CD4-positive, alpha-beta T cell treated with Interleukin-12 subunit alpha and Interleukin-12 subunit beta, for 1 hour (primary cell): ENCODE measurements at regions not wholly inside any gene's neighbourhood (a gene's known extent, or its start where the extent isn't known, plus 50 kb on each side); places are given as distances from the start of the nearest gene placed in this dataset.
"Not testable (repeated sequence)": the region's sequence is repeated elsewhere in the genome, so short reads cannot be mapped to it uniquely, and the experiment has no call there.

Source experiments
- DNase-seq: peaks from one replicate; pipeline ENCODE4 v3.0.0-alpha.2; 2020

GRCh38 chr7:67923286-67923685 is 926.7 kb downstream of the TYW1 start:
- DNase-seq: no peak

- DNase-seq: no peak
Observed at GRCh38 chr7:67928141-67928540, 931.5 kb downstream of the TYW1 start.

DNA sequence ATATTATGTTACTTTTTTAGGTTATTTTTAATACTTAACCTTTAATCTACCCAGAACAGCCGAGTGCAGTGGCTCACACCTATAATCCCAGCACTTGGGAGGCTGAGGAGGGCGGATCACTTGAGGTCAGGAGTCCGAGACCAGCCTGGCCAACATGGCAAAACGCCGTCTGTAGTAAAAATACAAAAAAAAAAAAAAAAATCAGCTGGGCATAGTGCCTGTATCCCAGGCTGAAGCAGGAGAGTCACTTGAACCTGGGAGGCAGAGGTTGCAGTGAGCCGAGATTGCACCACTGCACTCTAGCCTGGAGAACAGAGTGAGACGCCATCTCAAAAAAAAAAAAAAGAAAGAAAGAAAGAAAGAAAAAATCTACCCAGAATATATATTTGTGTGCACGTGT is 939.8 kb downstream of the TYW1 start:
- DNase-seq: not testable (repeated sequence)

- no peak for DNase-seq
Observed at GRCh38 chr7:67940400-67940799, 943.8 kb downstream of the TYW1 start.

DNA sequence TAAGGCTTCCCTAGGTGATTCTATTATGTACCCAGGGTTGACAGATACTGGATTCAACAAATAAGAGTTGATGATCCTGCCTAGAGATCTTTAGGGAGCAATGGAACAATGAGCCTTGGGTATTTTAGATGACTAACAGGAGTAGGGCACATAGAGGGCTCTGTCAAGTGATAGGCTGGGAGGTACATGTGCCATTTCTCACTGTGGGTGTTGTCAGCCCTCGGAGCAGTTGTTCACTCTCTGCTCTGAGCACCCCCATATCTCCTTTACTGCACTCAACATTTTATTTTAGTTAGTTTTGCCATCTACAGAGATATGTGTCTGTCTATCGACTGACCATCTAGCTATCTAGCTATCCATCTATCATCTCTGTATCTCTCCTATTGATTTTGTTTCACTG is 950.6 kb downstream of the TYW1 start:
- no peak for DNase-seq

DNA sequence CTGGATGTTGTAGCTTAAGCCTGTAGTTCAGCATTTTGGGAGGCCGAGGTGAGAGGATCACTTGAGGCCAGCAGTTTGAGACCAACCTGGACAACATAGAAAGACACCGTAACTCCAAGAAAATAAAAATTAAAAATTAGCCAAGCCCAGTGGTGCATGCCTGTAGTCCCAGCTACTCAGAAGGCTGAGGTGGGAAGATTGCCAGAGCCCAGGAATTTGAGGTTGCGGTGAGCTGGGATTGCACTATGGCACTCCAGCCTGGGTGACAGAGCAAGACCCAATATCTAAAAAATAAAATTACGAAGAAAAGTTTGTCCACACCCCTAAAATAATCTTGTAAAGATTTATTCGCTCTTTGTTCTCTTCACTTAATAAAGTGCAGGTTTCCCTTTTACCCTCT is 951.0 kb downstream of the TYW1 start:
- DNase-seq: no peak

DNA sequence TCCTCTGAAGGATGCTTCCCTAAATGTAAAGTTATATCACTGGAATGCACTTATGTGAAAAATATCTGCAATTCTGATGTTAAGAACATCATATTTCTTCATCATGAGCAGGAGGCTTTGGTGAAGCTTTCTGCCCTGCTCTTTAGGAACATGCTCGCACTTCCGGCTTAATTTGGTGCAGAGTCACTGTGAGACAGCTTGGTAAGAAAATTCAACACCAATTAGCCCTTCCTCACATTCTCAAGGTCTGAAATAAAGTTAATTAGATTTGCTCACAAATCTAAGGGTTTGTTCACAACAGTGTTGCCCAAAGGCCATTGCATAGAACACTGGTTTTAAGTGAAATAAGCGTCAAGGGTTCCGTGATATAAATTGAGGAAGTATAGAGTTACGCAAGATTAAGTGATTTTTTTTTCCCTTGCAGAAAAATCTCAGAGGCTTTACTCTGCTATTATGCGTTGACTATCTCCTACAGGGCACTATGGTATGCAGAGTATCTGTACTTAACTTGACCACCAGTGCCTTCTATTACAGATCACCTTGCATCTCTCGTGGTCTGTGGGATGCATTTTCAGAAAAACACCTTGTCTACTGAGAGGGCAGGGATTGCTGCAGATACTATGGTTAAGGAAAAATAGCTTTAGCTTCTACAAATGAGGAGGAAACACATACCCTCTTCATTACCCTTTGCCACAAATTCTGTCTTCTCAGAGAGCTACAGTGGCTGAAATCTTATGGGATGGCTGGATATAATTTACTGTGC is 953.9 kb downstream of the TYW1 start:
- DNase-seq: no peak

- DNase-seq: no peak
Observed at GRCh38 chr7:67955061-67955460, 958.4 kb downstream of the TYW1 start.

DNA sequence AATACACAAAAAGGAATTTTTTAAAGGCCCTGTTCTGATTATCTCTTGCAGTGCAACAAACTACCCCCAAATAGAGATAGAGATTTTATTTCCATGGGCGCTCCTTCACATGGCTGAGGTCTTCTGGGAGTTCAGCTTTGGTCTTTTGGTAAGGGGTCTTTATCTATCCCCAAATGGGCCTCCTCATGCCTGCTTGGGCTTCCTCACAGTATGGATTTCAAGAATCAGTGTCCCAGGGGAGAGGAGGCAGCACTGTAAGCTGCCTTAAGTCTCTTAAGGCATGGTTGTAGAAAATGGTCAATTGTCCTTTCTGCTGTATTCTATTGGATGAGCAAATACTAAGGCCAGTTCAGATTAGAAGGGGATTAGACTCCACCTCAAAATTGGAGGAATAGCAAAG is 966.2 kb downstream of the TYW1 start:
- DNase-seq: no peak

DNA sequence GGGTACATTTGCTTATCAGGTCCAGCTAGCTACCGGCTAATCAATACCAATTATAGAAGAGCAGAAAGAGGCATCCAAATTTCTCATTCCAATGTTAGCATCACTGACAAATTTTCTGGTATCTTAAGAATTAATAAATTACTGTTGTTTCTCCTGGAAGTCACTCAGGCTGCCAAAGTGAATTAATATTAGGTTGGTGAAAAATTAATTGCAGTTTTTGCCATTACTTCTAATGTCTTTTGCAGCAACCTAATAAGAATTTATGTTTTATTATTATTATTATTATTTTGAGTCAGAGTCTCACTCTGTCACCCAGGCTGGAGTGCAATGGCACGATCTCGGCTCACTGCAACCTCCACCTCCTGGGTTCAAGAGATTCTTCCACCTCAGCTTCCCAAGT is 979.9 kb downstream of the TYW1 start:
- no peak for DNase-seq

GRCh38 chr7:67983486-67983885 is 986.9 kb downstream of the TYW1 start:
- DNase-seq: no peak

DNA sequence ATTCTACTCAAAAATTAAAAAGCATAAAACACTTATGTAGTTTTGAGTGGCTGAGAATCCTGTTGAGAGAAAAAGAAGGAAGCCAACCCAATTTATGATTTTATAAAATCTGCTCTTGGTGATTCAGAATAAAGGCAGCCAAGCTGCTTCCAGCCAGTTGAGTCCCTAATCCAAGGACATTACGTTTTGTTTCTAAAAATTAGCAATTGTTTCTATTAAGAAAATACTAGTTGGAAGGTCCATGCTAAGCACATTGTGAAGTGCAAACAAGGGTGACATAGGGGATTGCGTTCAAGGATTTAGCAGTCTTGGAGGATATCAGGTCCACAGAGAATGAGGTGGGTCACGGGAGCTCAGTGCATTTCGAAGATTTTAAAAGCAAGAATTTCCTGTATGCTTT is 987.7 kb downstream of the TYW1 start:
- DNase-seq: no peak

- DNase-seq: no peak
Observed at GRCh38 chr7:67989142-67989541, 992.5 kb downstream of the TYW1 start.

- no peak for DNase-seq
Observed at GRCh38 chr7:67990003-67990402, 993.4 kb downstream of the TYW1 start.

DNA sequence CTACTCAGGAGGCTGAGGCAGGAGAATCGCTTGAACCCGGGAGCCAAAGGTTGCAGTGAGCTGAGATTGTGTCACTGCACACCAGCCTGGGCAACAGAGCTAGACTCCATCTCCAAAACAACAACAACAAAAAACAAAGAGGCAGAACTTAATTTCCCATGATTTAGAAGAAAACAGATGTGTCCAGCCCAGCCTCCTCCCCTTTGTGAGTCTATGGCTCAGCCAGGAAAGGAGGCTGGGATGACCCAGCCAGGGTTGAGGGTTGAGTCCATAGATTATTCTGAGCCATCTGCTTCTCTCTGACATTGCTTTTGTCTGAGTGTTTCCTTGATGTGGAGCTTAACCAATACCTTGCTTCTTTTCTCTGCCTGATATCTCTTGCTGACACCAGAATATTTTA is 994.1 kb downstream of the TYW1 start:
- no peak for DNase-seq

DNA sequence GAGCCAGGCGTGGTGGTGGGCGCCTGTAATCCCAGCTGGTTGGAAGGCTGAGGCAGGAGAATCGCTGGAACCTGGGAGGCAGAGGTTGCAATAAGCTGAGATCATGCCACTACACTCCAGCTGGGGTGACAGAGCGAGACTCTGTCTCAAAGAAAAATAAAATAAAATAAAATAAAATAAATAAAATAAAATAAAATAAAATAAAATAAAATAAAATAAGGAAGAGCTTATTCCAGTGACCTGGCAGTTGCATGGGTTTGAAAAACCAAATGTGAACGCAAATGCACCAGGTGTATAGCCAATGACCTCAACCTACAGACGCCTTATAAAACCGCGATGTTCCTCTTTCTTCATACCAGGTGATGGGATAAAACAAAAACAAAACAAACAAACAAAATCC is 995.7 kb downstream of the TYW1 start:
- no peak for DNase-seq

DNA sequence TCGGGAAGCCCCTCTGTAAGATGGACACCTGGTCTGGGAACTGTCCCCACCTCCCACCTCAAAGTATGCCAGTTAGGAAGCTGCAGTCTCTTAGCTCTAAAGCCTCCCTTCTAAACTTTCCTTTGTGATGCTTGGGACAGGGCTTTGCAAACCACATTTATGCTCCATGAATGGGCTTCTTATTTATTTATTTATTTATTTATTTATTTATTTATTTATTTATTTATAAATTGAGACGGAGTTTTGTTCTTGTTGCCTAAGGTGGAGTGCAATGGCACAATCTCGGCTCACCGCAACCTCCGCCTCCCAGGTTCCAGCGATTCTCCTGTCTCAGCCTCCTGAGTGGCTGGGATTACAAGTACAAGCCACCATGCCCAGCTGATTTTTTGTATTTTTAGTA is 1009.4 kb downstream of the TYW1 start:
- DNase-seq: no peak

- DNase-seq: no peak
Observed at GRCh38 chr7:68006619-68007018, 1010.0 kb downstream of the TYW1 start.

GRCh38 chr7:68009716-68010115 is 1013.1 kb downstream of the TYW1 start:
- DNase-seq: no peak

- no peak for DNase-seq
Observed at GRCh38 chr7:68014031-68014736, 1017.6 kb downstream of the TYW1 start.

GRCh38 chr7:68015122-68015977 is 1018.7 kb downstream of the TYW1 start:
- DNase-seq: no peak

- DNase-seq: no peak
Observed at GRCh38 chr7:68015978-68016532, 1019.4 kb downstream of the TYW1 start.

GRCh38 chr7:68020102-68020501 is 1023.5 kb downstream of the TYW1 start:
- DNase-seq: no peak
